ENCODE measurements at regions not wholly inside any gene's neighbourhood (a gene's known extent, or its start where the extent isn't known, plus 50 kb on each side); places are given as distances from the start of the nearest gene placed in this dataset.
"Not testable (repeated sequence)": the region's sequence is repeated elsewhere in the genome, so short reads cannot be mapped to it uniquely, and the experiment has no call there.

GRCh38 chr9:40939201-40939887 is 189.1 kb downstream of the FOXD4L6 start:
- DNase-seq (ENCODE audit: low read depth in 2 of 2, low spot score in 1 of 2) = not testable (repeated sequence)

DNA sequence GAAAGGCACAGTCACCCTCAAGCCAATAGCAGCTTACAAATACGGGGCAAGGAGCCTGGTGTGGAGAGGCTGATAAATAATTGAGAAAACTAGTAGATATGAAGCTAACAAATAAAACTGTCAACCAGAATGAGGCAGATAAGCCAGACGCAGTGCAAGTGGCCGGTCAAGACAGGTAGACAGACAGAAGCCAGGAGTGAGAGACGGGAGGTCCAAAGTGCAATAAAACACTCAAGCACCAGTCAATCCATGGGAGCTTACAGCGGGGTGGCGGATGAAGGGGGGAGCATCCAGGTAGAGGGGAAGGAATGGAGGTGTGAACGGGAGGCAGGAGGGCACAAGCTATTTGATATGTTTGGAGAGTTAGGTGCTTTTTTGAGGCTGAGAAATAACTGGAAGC is 193.1 kb downstream of the FOXD4L6 start:
- no peak for DNase-seq (ENCODE audit: low read depth in 2 of 2, low spot score in 1 of 2)

GRCh38 chr9:40934480-40934879 is 194.0 kb downstream of the FOXD4L6 start:
- DNase-seq (ENCODE audit: low read depth in 2 of 2, low spot score in 1 of 2) = not testable (repeated sequence)

- not testable (repeated sequence) for DNase-seq (ENCODE audit: low read depth in 2 of 2, low spot score in 1 of 2)
Observed at GRCh38 chr9:40930426-40930825, 198.1 kb downstream of the FOXD4L6 start.

DNA sequence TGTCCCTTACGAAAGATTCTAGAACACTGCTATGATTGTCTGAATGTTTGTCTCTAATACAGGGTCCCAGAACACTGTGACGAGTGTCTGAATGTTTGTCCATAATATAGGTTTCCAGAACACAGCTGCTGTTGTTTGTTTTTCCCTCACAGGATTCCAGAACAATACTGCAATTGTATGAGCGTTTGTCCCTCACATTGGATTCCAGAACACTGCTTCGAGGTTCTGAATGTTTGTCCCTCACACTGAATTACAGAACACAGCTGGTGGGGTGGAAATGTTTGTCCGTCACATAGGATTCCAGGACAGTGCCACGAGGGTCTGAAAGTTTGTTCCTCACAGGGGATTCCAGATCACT is 199.0 kb downstream of the FOXD4L6 start:
- DNase-seq (ENCODE audit: low read depth in 2 of 2, low spot score in 1 of 2) = not testable (repeated sequence)

- no peak for DNase-seq (ENCODE audit: low read depth in 2 of 2, low spot score in 1 of 2)
Observed at GRCh38 chr9:40928803-40929487, 199.5 kb downstream of the FOXD4L6 start.

DNA sequence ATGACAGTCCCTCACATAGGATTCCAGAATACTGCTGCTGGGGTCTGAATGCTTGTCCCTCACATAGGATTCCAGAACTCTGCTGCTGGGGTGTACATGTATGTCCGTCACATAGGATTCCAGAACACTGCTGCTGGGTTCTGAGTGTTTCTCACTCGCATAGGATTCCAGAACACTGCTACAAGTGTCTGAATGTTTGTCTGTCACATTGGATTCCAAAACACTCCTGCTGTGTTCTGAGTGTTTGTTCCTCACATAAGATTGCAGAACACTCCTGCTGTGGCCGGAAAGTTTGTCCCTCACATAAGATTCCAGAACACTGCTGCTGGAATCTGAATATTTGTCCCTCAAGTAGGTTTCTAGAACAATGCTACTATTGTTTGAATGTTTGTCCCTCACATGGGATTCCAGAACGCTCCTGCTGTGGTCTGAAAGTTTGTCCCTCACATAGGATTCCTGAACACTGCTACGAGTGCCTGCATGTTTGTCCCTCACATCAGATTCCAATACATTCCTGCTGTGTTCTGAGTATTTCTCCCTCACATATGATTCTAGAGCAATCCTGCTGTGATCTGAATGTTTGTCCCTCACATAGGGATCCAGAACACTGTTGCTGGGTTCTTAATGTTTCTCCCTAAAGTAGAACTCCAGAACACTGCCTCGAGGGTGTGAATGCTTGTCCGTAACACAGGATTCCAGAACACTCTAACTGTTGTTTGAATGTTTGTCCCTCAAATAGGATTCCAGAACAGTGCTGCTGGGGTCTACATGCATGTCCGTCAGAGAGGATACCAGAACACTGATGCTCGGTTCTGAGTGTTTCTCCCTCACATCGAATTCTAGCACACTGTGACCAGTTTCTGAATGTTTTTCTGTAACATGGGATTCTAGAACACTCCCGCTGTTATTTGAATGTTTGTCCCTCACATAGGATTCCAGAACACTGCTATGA is 200.4 kb downstream of the FOXD4L6 start:
- DNase-seq (ENCODE audit: low read depth in 2 of 2, low spot score in 1 of 2) = no peak

DNA sequence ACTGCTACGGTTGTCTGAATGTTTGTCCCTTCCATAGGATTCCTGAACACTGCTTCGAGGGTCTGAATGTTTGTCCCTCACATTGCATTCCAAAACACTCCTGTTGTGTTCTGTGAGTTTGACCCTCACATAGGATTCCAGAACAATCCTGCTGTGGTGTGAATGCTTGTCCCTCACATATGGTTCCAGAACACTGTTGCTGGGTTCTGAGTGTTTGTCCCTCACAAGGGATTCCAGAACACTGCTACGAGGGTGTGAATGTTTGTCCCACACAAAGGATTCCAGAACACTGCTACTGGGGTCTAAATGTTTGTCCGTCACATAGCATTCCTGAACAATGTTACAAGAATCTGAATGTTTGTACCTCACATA is 201.2 kb downstream of the FOXD4L6 start:
- DNase-seq (ENCODE audit: low read depth in 2 of 2, low spot score in 1 of 2) = no peak

- DNase-seq (ENCODE audit: low read depth in 2 of 2, low spot score in 1 of 2) = no peak
Observed at GRCh38 chr9:40926404-40927259, 201.8 kb downstream of the FOXD4L6 start.

- DNase-seq (ENCODE audit: low read depth in 2 of 2, low spot score in 1 of 2) = no peak
Observed at GRCh38 chr9:40925149-40925548, 203.3 kb downstream of the FOXD4L6 start.

DNA sequence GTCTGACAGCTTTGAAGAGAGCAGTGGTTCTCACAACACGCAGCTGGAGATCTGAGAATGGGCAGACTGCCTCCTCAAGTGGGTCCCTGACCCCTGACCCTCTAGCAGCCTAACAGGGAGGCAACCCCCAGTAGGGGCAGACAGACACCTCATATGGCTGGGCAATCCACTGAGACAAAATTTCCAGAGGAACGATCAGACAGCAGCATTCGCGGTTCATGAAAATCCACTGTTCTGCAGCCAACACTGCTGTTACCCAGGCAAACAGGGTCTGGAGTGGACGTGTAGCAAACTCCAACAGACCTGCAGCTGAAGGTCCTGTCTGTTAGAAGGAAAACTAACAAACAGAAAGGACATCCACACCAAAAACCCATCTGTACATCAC is 212.1 kb downstream of the FOXD4L6 start:
- not testable (repeated sequence) for DNase-seq (ENCODE audit: low read depth in 2 of 2, low spot score in 1 of 2)

- not testable (repeated sequence) for DNase-seq (ENCODE audit: low read depth in 2 of 2, low spot score in 1 of 2)
Observed at GRCh38 chr9:40915660-40916398, 212.7 kb downstream of the FOXD4L6 start.

GRCh38 chr9:40914772-40915659 is 213.5 kb downstream of the FOXD4L6 start:
- no peak for DNase-seq (ENCODE audit: low read depth in 2 of 2, low spot score in 1 of 2)

DNA sequence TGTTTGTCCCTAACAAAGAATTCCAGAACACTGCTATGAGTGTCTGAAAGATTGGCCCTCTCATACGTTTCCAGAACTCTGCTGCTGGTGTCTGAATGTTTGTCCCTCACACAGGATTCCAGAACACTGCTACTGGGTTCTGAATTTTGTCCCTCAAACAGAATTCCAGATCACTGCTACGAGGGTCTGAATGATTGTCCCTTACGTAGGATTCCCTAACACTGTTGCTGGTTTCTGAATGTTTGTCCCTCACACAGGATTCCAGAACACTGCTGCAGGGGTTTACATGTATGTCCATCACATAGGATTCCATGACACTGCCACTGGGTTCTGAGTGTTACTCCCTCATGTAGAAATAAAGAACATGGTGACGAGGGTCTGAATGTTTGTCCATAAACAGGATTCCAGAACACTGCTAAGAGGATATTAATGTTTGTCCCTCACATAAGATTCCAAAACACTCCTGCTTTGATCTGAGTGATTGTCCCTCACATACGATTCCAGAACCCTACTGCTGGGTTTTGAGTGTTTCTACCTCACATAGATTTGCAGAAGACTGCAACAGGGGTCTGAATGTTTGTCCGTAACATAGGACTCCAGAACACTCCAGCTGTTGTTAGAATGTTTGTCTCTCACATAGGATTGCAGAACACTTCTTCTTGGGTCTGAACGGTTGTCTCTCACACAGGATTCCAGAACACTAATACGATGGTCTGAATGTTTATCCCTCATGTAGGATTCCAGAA is 214.4 kb downstream of the FOXD4L6 start:
- no peak for DNase-seq (ENCODE audit: low read depth in 2 of 2, low spot score in 1 of 2)

GRCh38 chr9:40913096-40913719 is 215.3 kb downstream of the FOXD4L6 start:
- no peak for DNase-seq (ENCODE audit: low read depth in 2 of 2, low spot score in 1 of 2)

DNA sequence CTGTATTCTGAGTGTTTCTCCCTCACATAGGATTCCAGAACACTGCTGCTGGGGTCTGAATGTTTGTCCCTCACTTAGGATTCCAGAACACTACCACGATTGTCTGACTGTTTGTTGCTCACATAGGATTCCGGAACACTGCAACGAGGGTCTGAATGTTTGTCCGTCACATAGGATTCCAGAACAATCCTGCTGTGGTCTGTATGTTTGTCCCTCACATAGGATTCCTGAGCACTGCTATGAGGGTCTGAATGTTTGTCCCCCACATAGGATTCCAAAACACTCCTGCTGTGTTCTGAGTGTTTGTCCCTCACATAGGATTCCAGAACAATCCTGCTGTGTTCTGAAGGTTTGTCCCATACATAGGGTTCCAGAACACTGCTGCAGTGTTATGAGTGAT is 215.8 kb downstream of the FOXD4L6 start:
- DNase-seq (ENCODE audit: low read depth in 2 of 2, low spot score in 1 of 2) = not testable (repeated sequence)

GRCh38 chr9:40911647-40912046 is 216.8 kb downstream of the FOXD4L6 start:
- DNase-seq (ENCODE audit: low read depth in 2 of 2, low spot score in 1 of 2) = no peak

GRCh38 chr9:40910995-40911394 is 217.5 kb downstream of the FOXD4L6 start:
- not testable (repeated sequence) for DNase-seq (ENCODE audit: low read depth in 2 of 2, low spot score in 1 of 2)

Measured in stimulated activated CD8-positive, alpha-beta memory T cell treated with anti-CD3 and anti-CD28 coated beads, Interleukin-4, amount 100 ng/mL, for 1 hour (primary cell).